Hepatocyte (in vitro differentiated cells): ENCODE measurements at regions not wholly inside any gene's neighbourhood (a gene's known extent, or its start where the extent isn't known, plus 50 kb on each side); places are given as distances from the start of the nearest gene placed in this dataset.

Experiments used
- DNase-seq: peaks from one replicate; pipeline ENCODE4 v3.0.0-alpha.2; 2016; ENCODE audit warnings: low spot score
- H2AFZ ChIP-seq: fragments of 200-600 bp; sonication (generic); 2 replicates; pipeline ENCODE4 v1.6.0; 2016; ENCODE audit warnings: antibody characterized with exemption, mild to moderate bottlenecking
- H3K27ac ChIP-seq: fragments of 200-600 bp; sonication (generic); 2 replicates; pipeline ENCODE4 v1.5.1; 2016; ENCODE audit warnings: mild to moderate bottlenecking
- H3K27me3 ChIP-seq: fragments of 200-600 bp; sonication (generic); 2 replicates; pipeline ENCODE4 v1.6.1; 2016
- H3K36me3 ChIP-seq: fragments of 200-600 bp; sonication (generic); replicated peaks from 2 replicates; pipeline ENCODE4 v1.5.1; 2016; ENCODE audit warnings: low read depth; ENCODE audit not compliant: insufficient read depth
- H3K4me1 ChIP-seq: fragments of 200-600 bp; sonication (generic); 2 replicates; pipeline ENCODE4 v1.5.1; 2016; ENCODE audit warnings: mild to moderate bottlenecking, moderate library complexity; ENCODE audit not compliant: insufficient read depth
- H3K4me2 ChIP-seq: fragments of 200-600 bp; sonication (generic); 2 replicates; pipeline ENCODE4 v1.6.0; 2016
- H3K4me3 ChIP-seq: fragments of 200-600 bp; sonication (generic); 2 replicates; pipeline ENCODE4 v1.5.1; 2016; ENCODE audit warnings: mild to moderate bottlenecking
- H3K79me2 ChIP-seq: fragments of 200-600 bp; sonication (generic); 2 replicates; pipeline ENCODE4 v1.6.0; 2017; ENCODE audit warnings: mild to moderate bottlenecking
- H3K9me2 ChIP-seq: fragments of 200-600 bp; sonication (generic); replicated peaks from 2 replicates; pipeline ENCODE4 v1.6.0; 2017; ENCODE audit warnings: mild to moderate bottlenecking; ENCODE audit not compliant: insufficient read depth
- H3K9me3 ChIP-seq: fragments of 200-600 bp; sonication (generic); 2 replicates; pipeline ENCODE4 v1.5.1; 2016; ENCODE audit warnings: low read depth, mild to moderate bottlenecking
- H4K20me1 ChIP-seq: fragments of 200-600 bp; sonication (generic); 2 replicates; pipeline ENCODE4 v1.6.0; 2016; ENCODE audit warnings: mild to moderate bottlenecking; ENCODE audit not compliant: insufficient read depth, poor library complexity, severe bottlenecking
- EZH2 ChIP-seq: fragments of 200-600 bp; sonication (generic); IDR thresholded peaks from 2 replicates; pipeline ENCODE4 v1.6.1; 2016; ENCODE audit warnings: antibody characterized with exemption, mild to moderate bottlenecking, borderline replicate concordance
- EZH2phosphoT487 ChIP-seq: fragments of 200-600 bp; sonication (generic); IDR thresholded peaks from one replicate; pipeline ENCODE4 v1.6.1; 2018; ENCODE audit warnings: antibody characterized with exemption, mild to moderate bottlenecking, low read depth, moderate library complexity; ENCODE audit not compliant: unreplicated experiment, severe bottlenecking
- WGBS: methylation state at CpG from one replicate; pipeline ENCODE4 v1.1.6; 2016; ENCODE audit warnings: low lambda C conversion rate; ENCODE audit errors: missing lambda C conversion rate; 5-methylcytosine and 5-hydroxymethylcytosine counted together
- TF ChIP-seq, protein P1 (sequence below): fragments of 200-600 bp; sonication (generic); IDR thresholded peaks from 2 replicates; pipeline ENCODE4 v1.5.1; 2016; ENCODE audit warnings: antibody characterized with exemption, mild to moderate bottlenecking; ENCODE audit not compliant: poor library complexity

DNA sequence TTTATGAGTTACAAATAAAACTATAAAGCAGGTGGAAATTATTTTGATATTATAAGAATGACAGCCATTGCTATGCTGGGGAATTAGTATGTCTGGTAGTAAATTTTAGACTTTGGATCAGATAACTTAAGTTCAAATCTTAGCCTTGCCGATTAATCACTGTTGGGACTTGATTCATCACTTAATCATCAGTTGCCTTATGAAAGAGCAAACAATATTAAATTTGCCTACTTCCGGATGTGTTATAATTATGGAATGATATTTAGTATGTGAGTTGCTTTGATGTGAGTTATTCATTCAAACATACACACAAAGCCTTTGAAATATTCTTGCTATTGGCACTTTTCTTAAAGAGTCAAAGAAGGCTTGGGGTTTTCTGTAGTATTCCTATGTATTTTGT, 717.7 kb downstream of the BRINP1 start:
- TF ChIP-seq EZH2 (no peak), EZH2phosphoT487 (no peak)
- TF ChIP-seq, protein P1, sequence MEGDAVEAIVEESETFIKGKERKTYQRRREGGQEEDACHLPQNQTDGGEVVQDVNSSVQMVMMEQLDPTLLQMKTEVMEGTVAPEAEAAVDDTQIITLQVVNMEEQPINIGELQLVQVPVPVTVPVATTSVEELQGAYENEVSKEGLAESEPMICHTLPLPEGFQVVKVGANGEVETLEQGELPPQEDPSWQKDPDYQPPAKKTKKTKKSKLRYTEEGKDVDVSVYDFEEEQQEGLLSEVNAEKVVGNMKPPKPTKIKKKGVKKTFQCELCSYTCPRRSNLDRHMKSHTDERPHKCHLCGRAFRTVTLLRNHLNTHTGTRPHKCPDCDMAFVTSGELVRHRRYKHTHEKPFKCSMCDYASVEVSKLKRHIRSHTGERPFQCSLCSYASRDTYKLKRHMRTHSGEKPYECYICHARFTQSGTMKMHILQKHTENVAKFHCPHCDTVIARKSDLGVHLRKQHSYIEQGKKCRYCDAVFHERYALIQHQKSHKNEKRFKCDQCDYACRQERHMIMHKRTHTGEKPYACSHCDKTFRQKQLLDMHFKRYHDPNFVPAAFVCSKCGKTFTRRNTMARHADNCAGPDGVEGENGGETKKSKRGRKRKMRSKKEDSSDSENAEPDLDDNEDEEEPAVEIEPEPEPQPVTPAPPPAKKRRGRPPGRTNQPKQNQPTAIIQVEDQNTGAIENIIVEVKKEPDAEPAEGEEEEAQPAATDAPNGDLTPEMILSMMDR: no peak
- Histone ChIP-seq H3K9me2 (no peaks in the 10 kb centered on the region), H3K79me2 (no peaks in the 10 kb centered on the region), H3K27me3 (no peaks in the 10 kb centered on the region), H3K4me2 (no peak overlapping the region), H3K27ac (no peak overlapping the region), H2AFZ (no peak overlapping the region), H4K20me1 (peaks cover 2% of the 10 kb centered on the region), H3K36me3 (no peaks in the 10 kb centered on the region), H3K9me3 (no peaks in the 10 kb centered on the region), H3K4me3 (no peak overlapping the region), H3K4me1 (no peaks in the 10 kb centered on the region)
- WGBS: 66% methylated on average over 2 of the region's 2 CpGs
- DNase-seq: no peak

DNA sequence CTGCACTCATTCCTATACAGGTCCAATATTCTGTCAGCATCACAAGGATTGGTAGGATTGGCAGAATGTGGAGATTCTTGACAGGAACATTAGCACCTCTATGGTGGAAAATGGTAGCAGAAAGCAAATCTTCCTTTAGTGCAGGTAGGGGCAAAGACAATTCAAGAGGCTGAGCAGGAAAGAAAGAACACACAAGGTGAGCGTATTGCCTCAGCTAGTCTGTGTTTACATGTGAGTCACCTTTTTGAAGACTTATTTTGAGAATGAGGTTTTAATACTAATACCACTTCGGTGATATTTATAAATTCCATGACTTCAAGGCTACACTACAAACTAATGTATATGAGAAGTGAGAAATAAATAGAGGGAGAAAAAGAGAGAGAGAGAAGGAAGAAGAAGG, 717.0 kb downstream of the BRINP1 start:
- Histone ChIP-seq H3K27ac (no peak overlapping the region), H3K9me3 (no peaks in the 10 kb centered on the region), H3K9me2 (no peaks in the 10 kb centered on the region), H2AFZ (no peak overlapping the region), H3K4me3 (no peak overlapping the region), H4K20me1 (peaks cover 2% of the 10 kb centered on the region), H3K36me3 (no peaks in the 10 kb centered on the region), H3K79me2 (no peaks in the 10 kb centered on the region), H3K4me1 (no peaks in the 10 kb centered on the region), H3K4me2 (no peak overlapping the region), H3K27me3 (no peaks in the 10 kb centered on the region)
- no peak for DNase-seq
- 64% methylated on average over 2 of the region's 2 CpGs for WGBS
- TF ChIP-seq, protein P1: no peak
- no peak for TF ChIP-seq EZH2phosphoT487
- TF ChIP-seq EZH2: no peak

DNA sequence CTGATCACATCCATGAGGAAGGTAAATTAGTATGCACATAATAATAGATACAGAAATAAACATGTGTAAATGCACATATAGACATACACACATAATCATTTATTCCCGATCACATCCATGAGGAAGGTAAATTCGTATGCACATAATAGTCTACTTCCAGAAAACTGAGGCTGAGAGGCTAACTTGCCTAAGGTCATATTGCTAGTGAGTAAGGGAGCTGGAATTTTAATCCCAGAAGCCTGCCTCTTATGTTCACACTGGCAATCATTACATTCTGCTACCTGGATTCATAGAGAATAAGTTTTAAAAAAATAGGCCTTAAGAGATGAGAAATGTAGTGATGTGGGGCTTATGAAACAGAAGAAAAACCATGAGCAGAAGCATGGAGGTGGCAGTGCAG, 716.3 kb downstream of the BRINP1 start:
- no peaks in the 10 kb centered on the region for H3K27me3 ChIP-seq
- H3K9me2 ChIP-seq: no peaks in the 10 kb centered on the region
- peaks cover 2% of the 10 kb centered on the region for H4K20me1 ChIP-seq
- no peaks in the 10 kb centered on the region for H3K9me3 ChIP-seq
- H3K36me3 ChIP-seq: no peaks in the 10 kb centered on the region
- 78% methylated on average over 2 of the region's 2 CpGs for WGBS
- no peaks in the 10 kb centered on the region for H3K79me2 ChIP-seq
- H3K4me1 ChIP-seq: no peaks in the 10 kb centered on the region
- TF ChIP-seq EZH2 (no peak), EZH2phosphoT487 (no peak)
- TF ChIP-seq, protein P1: no peak
- H3K27ac ChIP-seq: no peak overlapping the region
- no peak overlapping the region for H3K4me3 ChIP-seq
- DNase-seq: no peak
- H2AFZ ChIP-seq: no peak overlapping the region
- H3K4me2 ChIP-seq: no peak overlapping the region

DNA sequence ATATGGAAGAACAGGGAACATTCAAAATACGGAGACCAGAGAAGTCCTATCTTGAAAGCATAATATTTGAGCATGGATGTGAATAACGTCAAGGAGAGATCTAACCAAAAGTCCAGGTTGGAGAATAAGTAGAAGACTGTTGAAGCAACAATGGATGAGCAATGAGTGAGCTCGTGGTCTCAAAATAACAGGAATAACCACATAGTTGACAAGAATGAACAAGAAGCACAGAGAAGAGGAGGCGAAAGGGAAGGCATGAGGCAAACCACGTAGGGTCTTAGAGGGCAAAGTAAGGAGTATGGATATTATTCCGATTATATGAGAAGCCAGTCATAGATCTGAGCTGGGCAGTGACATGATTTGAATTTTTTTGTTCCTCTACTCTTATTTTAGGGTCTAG, 710.2 kb downstream of the BRINP1 start:
- Histone ChIP-seq H3K4me3 (no peak overlapping the region), H3K9me2 (no peaks in the 10 kb centered on the region), H3K4me1 (no peaks in the 10 kb centered on the region), H3K36me3 (no peaks in the 10 kb centered on the region), H3K27me3 (no peaks in the 10 kb centered on the region), H3K4me2 (no peak overlapping the region), H3K9me3 (no peaks in the 10 kb centered on the region), H3K79me2 (no peaks in the 10 kb centered on the region), H3K27ac (no peak overlapping the region), H4K20me1 (no peaks in the 10 kb centered on the region), H2AFZ (no peak overlapping the region)
- TF ChIP-seq EZH2 (no peak), EZH2phosphoT487 (no peak)
- TF ChIP-seq, protein P1: no peak
- WGBS: 71% methylated on average over 6 of the region's 6 CpGs
- no peak for DNase-seq
